ENCODE measurements at regions not wholly inside any gene's neighbourhood (a gene's known extent, or its start where the extent isn't known, plus 50 kb on each side); places are given as distances from the start of the nearest gene placed in this dataset.

DNA sequence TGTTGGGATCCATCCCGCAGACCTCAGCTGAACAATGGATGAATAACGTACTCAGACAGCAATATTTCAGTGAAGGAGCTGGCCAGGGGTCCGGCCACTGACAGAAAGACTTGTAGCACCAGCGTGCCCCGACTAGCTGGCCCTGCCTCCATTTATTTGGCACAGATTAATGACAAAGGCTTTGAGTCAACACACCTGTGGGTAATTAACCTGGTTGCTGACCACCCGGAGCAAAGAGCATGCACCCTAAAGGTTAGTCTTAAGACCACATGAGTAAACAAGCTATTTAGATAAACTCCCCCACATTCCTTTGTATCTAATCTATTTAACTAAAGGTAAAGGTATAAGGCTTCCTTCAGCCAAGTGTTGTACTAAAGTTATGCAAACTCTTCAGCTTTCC is 868.6 kb downstream of the LRFN5 start (continued):
- TF ChIP-seq, protein P1, sequence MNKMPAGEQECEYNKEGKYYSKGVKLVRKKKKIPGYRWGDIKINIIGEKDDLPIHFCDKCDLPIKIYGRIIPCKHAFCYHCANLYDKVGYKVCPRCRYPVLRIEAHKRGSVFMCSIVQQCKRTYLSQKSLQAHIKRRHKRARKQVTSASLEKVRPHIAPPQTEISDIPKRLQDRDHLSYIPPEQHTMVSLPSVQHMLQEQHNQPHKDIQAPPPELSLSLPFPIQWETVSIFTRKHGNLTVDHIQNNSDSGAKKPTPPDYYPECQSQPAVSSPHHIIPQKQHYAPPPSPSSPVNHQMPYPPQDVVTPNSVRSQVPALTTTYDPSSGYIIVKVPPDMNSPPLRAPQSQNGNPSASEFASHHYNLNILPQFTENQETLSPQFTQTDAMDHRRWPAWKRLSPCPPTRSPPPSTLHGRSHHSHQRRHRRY (tag by site-specific recombination; IDR thresholded peaks at IDR 0.05) = no peak
- TF ChIP-seq EGR2 (tag by site-specific recombination; IDR thresholded peaks at IDR 0.05; ENCODE audit: low read depth) = no peak
- no peak for TF ChIP-seq ZNF175 (tag by site-specific recombination; IDR thresholded peaks at IDR 0.05)
- TF ChIP-seq ZNF510 (tag by site-specific recombination; IDR thresholded peaks at IDR 0.05; ENCODE audit: insufficient replicate concordance) = no peak
- TF ChIP-seq ZNF629 (tag by site-specific recombination; IDR thresholded peaks at IDR 0.05) = no peak
- no peak for TF ChIP-seq ZFP69B (tag by site-specific recombination; IDR thresholded peaks at IDR 0.05)
- no peak for TF ChIP-seq FEZF1 (tag by site-specific recombination; IDR thresholded peaks at IDR 0.05)
- no peak for TF ChIP-seq ZNF768 (tag by site-specific recombination; IDR thresholded peaks at IDR 0.05)
- no peak for TF ChIP-seq ZNF354C (tag by site-specific recombination; IDR thresholded peaks at IDR 0.05; ENCODE audit: borderline replicate concordance, low read depth)
- TF ChIP-seq ZSCAN23 (tag by site-specific recombination; IDR thresholded peaks at IDR 0.05) = no peak
- TF ChIP-seq, protein P2, sequence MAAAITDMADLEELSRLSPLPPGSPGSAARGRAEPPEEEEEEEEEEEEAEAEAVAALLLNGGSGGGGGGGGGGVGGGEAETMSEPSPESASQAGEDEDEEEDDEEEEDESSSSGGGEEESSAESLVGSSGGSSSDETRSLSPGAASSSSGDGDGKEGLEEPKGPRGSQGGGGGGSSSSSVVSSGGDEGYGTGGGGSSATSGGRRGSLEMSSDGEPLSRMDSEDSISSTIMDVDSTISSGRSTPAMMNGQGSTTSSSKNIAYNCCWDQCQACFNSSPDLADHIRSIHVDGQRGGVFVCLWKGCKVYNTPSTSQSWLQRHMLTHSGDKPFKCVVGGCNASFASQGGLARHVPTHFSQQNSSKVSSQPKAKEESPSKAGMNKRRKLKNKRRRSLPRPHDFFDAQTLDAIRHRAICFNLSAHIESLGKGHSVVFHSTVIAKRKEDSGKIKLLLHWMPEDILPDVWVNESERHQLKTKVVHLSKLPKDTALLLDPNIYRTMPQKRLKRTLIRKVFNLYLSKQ (tag by site-specific recombination; IDR thresholded peaks at IDR 0.05; ENCODE audit: borderline replicate concordance) = no peak
- no peak for TF ChIP-seq GLIS1 (tag by site-specific recombination; IDR thresholded peaks at IDR 0.05)
- no peak for TF ChIP-seq PATZ1 (tag by site-specific recombination; IDR thresholded peaks at IDR 0.05)

- TF ChIP-seq ZNF521 (tag by site-specific recombination; IDR thresholded peaks at IDR 0.05) (no peak), ZNF660 (tag by site-specific recombination; IDR thresholded peaks at IDR 0.05) (no peak), ZNF155 (tag by site-specific recombination; IDR thresholded peaks at IDR 0.05) (no peak), TSHZ1 (tag by site-specific recombination; IDR thresholded peaks at IDR 0.05; ENCODE audit: borderline replicate concordance) (no peak), ZNF146 (tag by site-specific recombination; IDR thresholded peaks at IDR 0.05) (no peak), ZNF791 (tag by site-specific recombination; IDR thresholded peaks at IDR 0.05) (no peak), CTCF (tag by site-specific recombination; IDR thresholded peaks at IDR 0.05) (no peak), ZNF549 (tag by site-specific recombination; IDR thresholded peaks at IDR 0.05) (no peak), ZNF530 (tag by site-specific recombination; IDR thresholded peaks at IDR 0.05; ENCODE audit: low read depth) (no peak)
- TF ChIP-seq, protein P3, sequence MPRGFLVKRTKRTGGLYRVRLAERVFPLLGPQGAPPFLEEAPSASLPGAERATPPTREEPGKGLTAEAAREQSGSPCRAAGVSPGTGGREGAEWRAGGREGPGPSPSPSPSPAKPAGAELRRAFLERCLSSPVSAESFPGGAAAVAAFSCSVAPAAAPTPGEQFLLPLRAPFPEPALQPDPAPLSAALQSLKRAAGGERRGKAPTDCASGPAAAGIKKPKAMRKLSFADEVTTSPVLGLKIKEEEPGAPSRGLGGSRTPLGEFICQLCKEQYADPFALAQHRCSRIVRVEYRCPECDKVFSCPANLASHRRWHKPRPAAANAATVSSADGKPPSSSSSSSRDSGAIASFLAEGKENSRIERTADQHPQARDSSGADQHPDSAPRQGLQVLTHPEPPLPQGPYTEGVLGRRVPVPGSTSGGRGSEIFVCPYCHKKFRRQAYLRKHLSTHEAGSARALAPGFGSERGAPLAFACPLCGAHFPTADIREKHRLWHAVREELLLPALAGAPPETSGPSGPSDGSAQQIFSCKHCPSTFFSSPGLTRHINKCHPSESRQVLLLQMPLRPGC (tag by site-specific recombination; IDR thresholded peaks at IDR 0.05) = no peak
- POLR2A ChIA-PET = no interaction called here
- Histone ChIP-seq H3K9me3 (ENCODE audit: control insufficient read depth, insufficient read depth, low read depth, low read length) (no peaks in the 10 kb centered on the region), H3K27ac (ENCODE audit: extremely low read depth, low read depth, low read length) (no peak overlapping the region), H3K4me3 (ENCODE audit: low read depth, low read length) (no peak overlapping the region), H3K36me3 (ENCODE audit: control insufficient read depth in 2 of 2, insufficient read depth in 1 of 2, low read length in 2 of 2) (no peaks in the 10 kb centered on the region), H3K4me1 (ENCODE audit: control insufficient read depth, insufficient read depth, low read length) (no peaks in the 10 kb centered on the region)
- CTCF ChIA-PET = interaction anchor here (0.6 kb wide), 1 partner anchor 548 kb away, joined by 5 read pairs; no protein-coding TSS in a partner anchor
These were observed 863.7 kb downstream of the LRFN5 start for GRCh38 chr14:42470427-42470719.

Measured in HEK293 (cell line).